GM10248 (cell line): ENCODE measurements at regions not wholly inside any gene's neighbourhood (a gene's known extent, or its start where the extent isn't known, plus 50 kb on each side); places are given as distances from the start of the nearest gene placed in this dataset.

Experiments used
- CTCF ChIA-PET: fragments of 300-600 bp; sonication (Branson Sonifier 250); formaldehyde crosslinking; extraction: SDS; loops from one replicate; lab custom pipeline; 2021; ENCODE audit warnings: antibody characterized with exemption; lab: Yijun Ruan, JAX
- POLR2A ChIA-PET: fragments of 350-650 bp; sonication (Branson Sonifier 250); formaldehyde crosslinking; extraction: SDS; loops from one replicate; lab custom pipeline; 2020; ENCODE audit warnings: antibody characterized with exemption; lab: Yijun Ruan, JAX
- DNase-seq: peaks from one replicate; pipeline ENCODE4 v3.0.0; 2012; ENCODE audit errors: extremely low spot score
- TF ChIP-seq, protein P1 (sequence below): IDR thresholded peaks from 2 replicates; pipeline ENCODE4 v1.5.1; 2012; ENCODE audit warnings: mild to moderate bottlenecking, low read depth; ENCODE audit errors: extremely low read depth, missing control alignments, control extremely low read depth

DNA sequence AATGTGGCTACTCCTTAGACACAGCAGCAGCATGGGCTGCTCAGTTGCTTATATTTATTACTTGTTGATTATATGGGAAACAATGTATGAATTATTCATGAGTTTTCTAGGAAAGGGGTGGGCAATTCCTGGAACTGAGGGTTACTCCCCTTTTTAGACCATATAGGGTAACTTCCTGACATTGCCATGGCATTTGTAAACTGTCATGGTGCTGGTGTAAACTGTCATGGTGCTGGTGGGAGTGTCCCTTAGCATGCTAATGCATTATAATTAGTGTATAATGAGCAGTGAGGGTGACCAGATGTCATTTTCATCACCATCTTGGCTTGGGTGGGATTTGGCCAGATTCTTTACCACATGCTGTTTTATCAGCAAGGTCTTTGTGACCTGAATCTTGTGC lies 734.6 kb upstream of the PTPRD start:
- POLR2A ChIA-PET: no interaction called here
- TF ChIP-seq, protein P1, sequence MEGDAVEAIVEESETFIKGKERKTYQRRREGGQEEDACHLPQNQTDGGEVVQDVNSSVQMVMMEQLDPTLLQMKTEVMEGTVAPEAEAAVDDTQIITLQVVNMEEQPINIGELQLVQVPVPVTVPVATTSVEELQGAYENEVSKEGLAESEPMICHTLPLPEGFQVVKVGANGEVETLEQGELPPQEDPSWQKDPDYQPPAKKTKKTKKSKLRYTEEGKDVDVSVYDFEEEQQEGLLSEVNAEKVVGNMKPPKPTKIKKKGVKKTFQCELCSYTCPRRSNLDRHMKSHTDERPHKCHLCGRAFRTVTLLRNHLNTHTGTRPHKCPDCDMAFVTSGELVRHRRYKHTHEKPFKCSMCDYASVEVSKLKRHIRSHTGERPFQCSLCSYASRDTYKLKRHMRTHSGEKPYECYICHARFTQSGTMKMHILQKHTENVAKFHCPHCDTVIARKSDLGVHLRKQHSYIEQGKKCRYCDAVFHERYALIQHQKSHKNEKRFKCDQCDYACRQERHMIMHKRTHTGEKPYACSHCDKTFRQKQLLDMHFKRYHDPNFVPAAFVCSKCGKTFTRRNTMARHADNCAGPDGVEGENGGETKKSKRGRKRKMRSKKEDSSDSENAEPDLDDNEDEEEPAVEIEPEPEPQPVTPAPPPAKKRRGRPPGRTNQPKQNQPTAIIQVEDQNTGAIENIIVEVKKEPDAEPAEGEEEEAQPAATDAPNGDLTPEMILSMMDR: no peak
- no peak for DNase-seq
- CTCF ChIA-PET: no interaction called here

DNA sequence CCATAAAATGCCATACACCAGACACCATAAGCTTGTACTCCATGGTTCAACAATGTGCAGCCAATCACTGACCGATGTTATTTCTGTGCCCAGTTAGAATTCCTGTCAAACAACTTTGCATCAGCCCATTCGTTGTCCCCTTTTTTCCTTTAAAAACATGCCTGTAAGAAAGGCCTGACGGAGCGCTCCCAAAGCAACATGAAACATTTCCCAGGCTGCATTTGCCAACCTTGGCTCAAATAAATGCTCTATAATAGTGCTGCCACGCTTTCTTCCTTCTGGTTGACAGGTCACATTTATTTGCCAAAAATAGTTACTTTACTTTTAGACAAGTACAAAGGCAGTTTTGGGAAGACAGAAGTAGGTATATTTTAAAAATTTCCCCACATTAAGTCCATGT lies 735.6 kb upstream of the PTPRD start:
- ChIA-PET CTCF (no interaction called here), POLR2A (no interaction called here)

DNA sequence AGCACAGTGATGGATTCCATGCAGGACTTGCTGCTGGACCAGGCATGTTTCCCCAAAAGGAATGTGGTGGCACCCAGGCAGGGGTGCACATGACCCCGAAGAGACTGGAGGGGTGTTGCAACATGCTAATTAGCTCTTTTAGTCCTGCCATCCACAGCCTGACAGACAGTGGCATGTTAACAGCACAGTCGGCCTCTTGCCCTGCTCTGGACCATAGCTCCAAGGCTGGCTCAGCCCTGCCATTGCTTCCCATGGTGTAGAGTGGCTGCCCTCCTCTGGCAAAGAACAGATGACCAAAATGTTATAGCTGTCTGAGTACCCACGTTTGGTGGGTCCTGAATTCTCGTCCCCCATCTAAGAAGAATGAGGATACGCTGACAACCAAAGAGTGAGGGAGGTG lies 736.4 kb upstream of the PTPRD start:
- ChIA-PET POLR2A (no interaction called here), CTCF (interaction anchor here (1.1 kb wide), 1 partner anchor 9 kb away, joined by 3 read pairs; no protein-coding TSS in a partner anchor)
- TF ChIP-seq, protein P1: no peak
- DNase-seq: no peak

More for the DNA sequence above, 735.6 kb upstream of the PTPRD start:
- TF ChIP-seq, protein P1: no peak
- no peak for DNase-seq

DNA sequence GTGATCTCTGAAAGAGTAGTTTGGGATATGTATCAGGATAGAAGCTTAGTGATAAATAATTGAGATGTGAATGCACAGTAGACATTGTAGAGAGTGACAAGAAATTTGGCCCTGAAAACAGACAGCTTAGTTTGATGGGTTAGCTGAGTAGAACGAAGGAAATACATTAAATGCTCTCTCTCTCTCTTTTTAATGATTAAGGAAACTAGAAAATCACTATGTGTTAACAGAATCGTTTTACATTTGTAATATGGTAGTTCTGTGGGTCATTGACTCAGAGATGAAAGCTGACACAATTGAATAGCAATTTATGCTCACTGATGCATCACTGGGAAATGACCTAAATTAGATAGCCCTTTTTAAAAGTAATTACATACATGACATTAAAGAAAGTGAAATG lies 739.8 kb upstream of the PTPRD start:
- DNase-seq: no peak
- POLR2A ChIA-PET: no interaction called here
- CTCF ChIA-PET: no interaction called here
- TF ChIP-seq, protein P1: no peak

DNA sequence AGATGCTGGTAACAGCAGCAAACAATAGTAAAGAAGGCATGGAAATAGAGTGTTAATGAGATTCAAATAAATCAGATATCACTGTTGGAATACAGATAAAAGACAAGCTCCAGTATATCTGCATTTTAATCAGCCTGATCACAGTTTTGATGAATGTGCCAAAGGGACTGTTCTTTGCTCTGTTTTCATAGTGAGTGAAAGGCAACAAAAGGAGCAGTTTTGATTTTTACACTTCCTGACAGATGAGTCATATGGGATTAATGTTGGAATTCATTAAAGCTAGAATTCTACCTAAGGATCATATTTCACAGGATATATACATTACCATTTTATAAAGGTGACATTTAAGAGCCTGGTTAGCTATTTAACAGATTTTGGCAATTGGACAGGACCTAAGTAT lies 743.3 kb upstream of the PTPRD start:
- ChIA-PET POLR2A (no interaction called here), CTCF (no interaction called here)
- TF ChIP-seq, protein P1: no peak
- no peak for DNase-seq

DNA sequence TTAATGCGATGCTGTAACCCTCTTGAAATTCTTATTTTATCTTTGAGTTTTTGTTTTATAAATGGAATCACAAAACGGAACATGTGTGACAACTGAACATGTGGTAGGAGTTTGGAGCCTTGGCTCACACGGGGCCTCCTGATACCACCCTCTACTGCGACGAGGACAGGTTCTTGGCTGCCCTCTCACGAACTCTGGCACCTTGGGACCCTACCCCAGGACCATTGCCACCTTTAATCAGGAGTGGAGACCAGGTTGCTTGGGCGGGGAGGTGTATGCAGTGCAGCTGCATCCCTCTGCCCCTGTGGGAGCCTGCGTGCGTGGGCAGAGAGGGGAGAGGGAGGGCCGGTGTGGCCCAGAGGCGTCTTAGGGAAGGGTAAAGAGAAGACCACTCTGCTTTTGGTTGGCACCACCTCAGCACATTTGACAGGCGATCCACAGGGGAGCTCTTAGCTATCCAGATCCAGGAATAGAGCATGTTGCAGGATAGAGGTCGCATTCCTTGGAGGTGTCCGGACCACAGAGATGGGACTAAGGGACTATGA lies 753.9 kb upstream of the PTPRD start:
- ChIA-PET POLR2A (no interaction called here), CTCF (no interaction called here)
- DNase-seq: no peak
- TF ChIP-seq, protein P1: no peak
